ENCODE measurements at regions not wholly inside any gene's neighbourhood (a gene's known extent, or its start where the extent isn't known, plus 50 kb on each side); places are given as distances from the start of the nearest gene placed in this dataset.

DNA sequence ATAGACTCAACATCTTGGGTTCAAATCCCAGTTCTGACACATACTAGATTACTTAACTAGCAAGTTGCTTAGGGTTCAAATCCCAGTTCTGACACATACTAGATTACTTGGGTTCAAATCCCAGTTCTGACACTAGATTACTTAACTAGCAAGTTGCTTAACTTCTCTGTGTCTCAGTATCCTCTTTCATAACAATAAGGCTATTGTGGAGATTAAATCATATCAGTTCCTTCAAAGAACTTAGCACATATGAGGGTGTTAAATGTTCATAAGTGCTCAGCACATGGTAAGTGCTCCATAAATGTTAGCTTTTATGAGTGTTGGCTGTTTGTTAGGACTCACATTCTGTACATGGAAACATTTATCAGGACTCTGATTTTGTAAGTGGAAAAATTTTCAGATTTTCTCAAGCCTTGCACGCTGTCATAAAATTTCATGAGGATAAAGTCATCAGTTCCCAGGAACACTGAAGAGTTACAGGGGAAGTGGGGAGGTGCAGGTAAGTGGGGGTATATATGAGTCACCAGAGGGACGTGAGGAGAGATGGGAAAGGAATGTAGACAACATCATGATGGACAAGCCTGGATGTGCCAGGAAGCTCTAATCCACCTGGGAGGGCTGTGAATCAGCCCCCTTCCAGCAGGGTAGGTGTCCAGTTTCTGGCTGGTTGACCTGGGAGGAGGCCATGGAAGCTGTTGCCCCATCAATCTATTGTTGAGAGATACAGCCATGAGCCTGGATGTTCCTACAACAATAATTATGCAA is 532.2 kb upstream of the WWC1 start (continued):
- no peak for TF ChIP-seq MXD4 (CRISPR knock-in tag; IDR thresholded peaks at IDR 0.05; ENCODE audit: borderline replicate concordance)
- no peak for TF ChIP-seq GABPB1 (CRISPR knock-in tag; IDR thresholded peaks at IDR 0.05)
- TF ChIP-seq FOXP4 (CRISPR knock-in tag; IDR thresholded peaks at IDR 0.05) = no peak

DNA sequence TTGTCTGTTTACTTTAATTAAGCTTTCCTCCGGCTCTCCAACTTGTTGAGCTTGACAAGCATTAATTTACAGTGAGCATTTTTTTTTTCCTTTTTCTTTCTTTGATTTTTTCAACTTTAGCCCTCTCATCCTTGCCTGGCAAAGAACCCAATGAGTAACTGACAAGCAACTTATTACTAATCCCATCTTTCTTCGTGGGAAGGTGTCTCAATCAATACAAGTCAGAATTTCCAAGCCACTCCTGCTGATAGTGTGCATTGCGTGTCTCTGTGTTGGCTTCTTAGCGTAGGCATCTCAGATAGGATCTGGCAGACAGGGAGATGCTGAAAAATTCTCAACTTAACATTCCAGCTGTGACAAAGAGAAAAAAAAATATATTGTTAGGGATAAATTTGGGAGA is 527.7 kb upstream of the WWC1 start:
- ChIA-PET CTCF (interaction anchor here (1.7 kb wide), 1 partner anchor 284 kb away, joined by 6 read pairs; no protein-coding TSS in a partner anchor), POLR2A (no interaction called here)
- peaks cover 2% of the 10 kb centered on the region for H3K9me3 Mint-ChIP-seq
- DNase-seq (ENCODE audit: low spot score) (no peak), ATAC-seq (no peak)
- TF ChIP-seq, protein P1, sequence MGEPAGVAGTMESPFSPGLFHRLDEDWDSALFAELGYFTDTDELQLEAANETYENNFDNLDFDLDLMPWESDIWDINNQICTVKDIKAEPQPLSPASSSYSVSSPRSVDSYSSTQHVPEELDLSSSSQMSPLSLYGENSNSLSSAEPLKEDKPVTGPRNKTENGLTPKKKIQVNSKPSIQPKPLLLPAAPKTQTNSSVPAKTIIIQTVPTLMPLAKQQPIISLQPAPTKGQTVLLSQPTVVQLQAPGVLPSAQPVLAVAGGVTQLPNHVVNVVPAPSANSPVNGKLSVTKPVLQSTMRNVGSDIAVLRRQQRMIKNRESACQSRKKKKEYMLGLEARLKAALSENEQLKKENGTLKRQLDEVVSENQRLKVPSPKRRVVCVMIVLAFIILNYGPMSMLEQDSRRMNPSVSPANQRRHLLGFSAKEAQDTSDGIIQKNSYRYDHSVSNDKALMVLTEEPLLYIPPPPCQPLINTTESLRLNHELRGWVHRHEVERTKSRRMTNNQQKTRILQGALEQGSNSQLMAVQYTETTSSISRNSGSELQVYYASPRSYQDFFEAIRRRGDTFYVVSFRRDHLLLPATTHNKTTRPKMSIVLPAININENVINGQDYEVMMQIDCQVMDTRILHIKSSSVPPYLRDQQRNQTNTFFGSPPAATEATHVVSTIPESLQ (CRISPR knock-in tag; IDR thresholded peaks at IDR 0.05) = no peak
- no peak for TF ChIP-seq PRDM15 (CRISPR knock-in tag; IDR thresholded peaks at IDR 0.05)
- no peak for TF ChIP-seq GTF2I (CRISPR knock-in tag; conservative IDR thresholded peaks at IDR 0.05)
- no peak overlapping the region for H3K4me3 Mint-ChIP-seq
- peaks cover 35% of the 10 kb centered on the region for H3K4me1 Mint-ChIP-seq
- no peaks in the 10 kb centered on the region for H3K27me3 Mint-ChIP-seq (ENCODE audit: low read depth)
- no peaks in the 10 kb centered on the region for H3K36me3 Mint-ChIP-seq
- H3K27ac Mint-ChIP-seq = no peak overlapping the region

DNA sequence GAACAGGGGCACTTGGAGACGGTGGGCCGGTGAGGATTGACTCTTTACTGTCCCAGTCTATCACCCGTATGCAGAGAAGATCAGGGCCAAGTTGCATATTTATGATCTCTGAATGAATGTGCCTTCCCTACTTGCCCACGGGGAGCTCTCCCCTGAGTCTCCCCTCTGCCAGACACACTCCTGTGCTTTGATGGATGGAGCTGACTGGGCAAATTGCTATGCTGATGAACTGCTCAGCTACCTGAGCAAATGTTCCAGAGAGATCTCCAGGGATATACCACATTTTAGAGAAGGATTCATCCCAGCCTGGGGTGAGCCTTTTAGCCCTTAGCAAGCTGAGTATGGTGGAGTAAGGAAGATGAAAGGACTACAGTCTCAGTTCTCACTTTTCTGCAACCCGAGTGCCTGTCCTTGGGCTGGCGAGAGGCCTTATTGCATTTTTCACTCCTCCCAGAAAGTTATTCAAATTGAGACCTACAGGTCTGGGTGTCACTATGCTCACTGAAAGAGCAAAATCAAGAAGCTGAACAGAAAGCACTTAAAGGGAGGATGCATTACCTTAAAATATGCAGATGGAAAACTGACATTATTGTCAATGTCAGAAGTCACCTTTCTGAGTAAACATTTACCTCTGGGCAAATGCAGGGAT is 526.7 kb upstream of the WWC1 start:
- DNase-seq (ENCODE audit: low spot score) (no peak), ATAC-seq (peak; percentile 76)
- Mint-ChIP-seq H3K27ac (peak overlapping the region; percentile 76), H3K9me3 (peaks cover 8% of the 10 kb centered on the region), H3K4me1 (peaks cover 35% of the 10 kb centered on the region), H3K36me3 (peaks cover 4% of the 10 kb centered on the region; the same call in 1 of the 2 replicates), H3K27me3 (ENCODE audit: low read depth) (no peaks in the 10 kb centered on the region), H3K4me3 (no peak overlapping the region)
- ChIA-PET CTCF (interaction anchor here (1.7 kb wide), 1 partner anchor 283 kb away, joined by 6 read pairs; no protein-coding TSS in a partner anchor), POLR2A (interaction anchor here (0.6 kb wide), 1 partner anchor 290 kb away, joined by 4 read pairs; no protein-coding TSS in a partner anchor)
- TF ChIP-seq, protein P2, sequence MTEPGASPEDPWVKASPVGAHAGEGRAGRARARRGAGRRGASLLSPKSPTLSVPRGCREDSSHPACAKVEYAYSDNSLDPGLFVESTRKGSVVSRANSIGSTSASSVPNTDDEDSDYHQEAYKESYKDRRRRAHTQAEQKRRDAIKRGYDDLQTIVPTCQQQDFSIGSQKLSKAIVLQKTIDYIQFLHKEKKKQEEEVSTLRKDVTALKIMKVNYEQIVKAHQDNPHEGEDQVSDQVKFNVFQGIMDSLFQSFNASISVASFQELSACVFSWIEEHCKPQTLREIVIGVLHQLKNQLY (CRISPR knock-in tag; IDR thresholded peaks at IDR 0.05) = no peak
- TF ChIP-seq USF1 (CRISPR knock-in tag; IDR thresholded peaks at IDR 0.05) = no peak
